ENCODE measurements at regions not wholly inside any gene's neighbourhood (a gene's known extent, or its start where the extent isn't known, plus 50 kb on each side); places are given as distances from the start of the nearest gene placed in this dataset.

- Histone ChIP-seq H3K27me3 (ENCODE audit: control insufficient read depth, insufficient read depth, low read length) (no peaks in the 10 kb centered on the region), H3K27ac (ENCODE audit: low read depth, low read length) (no peak overlapping the region), H3K4me3 (ENCODE audit: low read depth, low read length) (no peak overlapping the region), H3K9me3 (ENCODE audit: control insufficient read depth, insufficient read depth, low read length) (no peaks in the 10 kb centered on the region; the same call in 1 of the 2 replicates)
- no peak for TF ChIP-seq CTCF (IDR thresholded peaks at IDR 0.05; ENCODE audit: low read depth, low read length)
- CTCF ChIA-PET = no interaction called here
- no peak for DNase-seq (ENCODE audit: low read depth, low spot score)
- POLR2A ChIA-PET = no interaction called here
Measured at GRCh38 chr3:24899901-24900603, 405.4 kb upstream of the THRB start.

GRCh38 chr3:24905266-24905665 is 410.6 kb upstream of the THRB start:
- ChIA-PET POLR2A (no interaction called here), CTCF (no interaction called here)
- Histone ChIP-seq H3K9me3 (ENCODE audit: control insufficient read depth, insufficient read depth, low read length) (no peaks in the 10 kb centered on the region), H3K27me3 (ENCODE audit: control insufficient read depth, insufficient read depth, low read length) (no peaks in the 10 kb centered on the region), H3K4me3 (ENCODE audit: low read depth, low read length) (no peak overlapping the region), H3K27ac (ENCODE audit: low read depth, low read length) (no peak overlapping the region)
- no peak for DNase-seq (ENCODE audit: low read depth, low spot score)
- no peak for TF ChIP-seq CTCF (IDR thresholded peaks at IDR 0.05; ENCODE audit: low read depth, low read length)

GRCh38 chr3:24907106-24907505 is 412.5 kb upstream of the THRB start:
- no peak for DNase-seq (ENCODE audit: low read depth, low spot score)
- TF ChIP-seq CTCF (IDR thresholded peaks at IDR 0.05; ENCODE audit: low read depth, low read length) = no peak
- ChIA-PET POLR2A (no interaction called here), CTCF (interaction anchor here (0.5 kb wide), 1 partner anchor 162 kb away, joined by 3 read pairs; no protein-coding TSS in a partner anchor)
- H3K27ac ChIP-seq (ENCODE audit: low read depth, low read length) = no peak overlapping the region
- H3K27me3 ChIP-seq (ENCODE audit: control insufficient read depth, insufficient read depth, low read length) = no peaks in the 10 kb centered on the region
- no peaks in the 10 kb centered on the region for H3K9me3 ChIP-seq (ENCODE audit: control insufficient read depth, insufficient read depth, low read length)
- no peak overlapping the region for H3K4me3 ChIP-seq (ENCODE audit: low read depth, low read length)

GRCh38 chr3:24911076-24911475 is 416.4 kb upstream of the THRB start:
- Histone ChIP-seq H3K27ac (ENCODE audit: low read depth, low read length) (no peak overlapping the region), H3K9me3 (ENCODE audit: control insufficient read depth, insufficient read depth, low read length) (no peaks in the 10 kb centered on the region), H3K4me3 (ENCODE audit: low read depth, low read length) (no peak overlapping the region), H3K27me3 (ENCODE audit: control insufficient read depth, insufficient read depth, low read length) (no peaks in the 10 kb centered on the region)
- ChIA-PET POLR2A (no interaction called here), CTCF (no interaction called here)
- TF ChIP-seq CTCF (IDR thresholded peaks at IDR 0.05; ENCODE audit: low read depth, low read length) = no peak
- no peak for DNase-seq (ENCODE audit: low read depth, low spot score)

GRCh38 chr3:24915639-24916038 is 421.0 kb upstream of the THRB start:
- H3K4me3 ChIP-seq (ENCODE audit: low read depth, low read length) = no peak overlapping the region
- H3K27ac ChIP-seq (ENCODE audit: low read depth, low read length) = no peak overlapping the region
- H3K9me3 ChIP-seq (ENCODE audit: control insufficient read depth, insufficient read depth, low read length) = no peaks in the 10 kb centered on the region
- no peak for DNase-seq (ENCODE audit: low read depth, low spot score)
- POLR2A ChIA-PET = no interaction called here
- no peaks in the 10 kb centered on the region for H3K27me3 ChIP-seq (ENCODE audit: control insufficient read depth, insufficient read depth, low read length)
- CTCF ChIA-PET = no interaction called here
- TF ChIP-seq CTCF (IDR thresholded peaks at IDR 0.05; ENCODE audit: low read depth, low read length) = no peak
